ENCODE measurements at regions not wholly inside any gene's neighbourhood (a gene's known extent, or its start where the extent isn't known, plus 50 kb on each side); places are given as distances from the start of the nearest gene placed in this dataset.

DNA sequence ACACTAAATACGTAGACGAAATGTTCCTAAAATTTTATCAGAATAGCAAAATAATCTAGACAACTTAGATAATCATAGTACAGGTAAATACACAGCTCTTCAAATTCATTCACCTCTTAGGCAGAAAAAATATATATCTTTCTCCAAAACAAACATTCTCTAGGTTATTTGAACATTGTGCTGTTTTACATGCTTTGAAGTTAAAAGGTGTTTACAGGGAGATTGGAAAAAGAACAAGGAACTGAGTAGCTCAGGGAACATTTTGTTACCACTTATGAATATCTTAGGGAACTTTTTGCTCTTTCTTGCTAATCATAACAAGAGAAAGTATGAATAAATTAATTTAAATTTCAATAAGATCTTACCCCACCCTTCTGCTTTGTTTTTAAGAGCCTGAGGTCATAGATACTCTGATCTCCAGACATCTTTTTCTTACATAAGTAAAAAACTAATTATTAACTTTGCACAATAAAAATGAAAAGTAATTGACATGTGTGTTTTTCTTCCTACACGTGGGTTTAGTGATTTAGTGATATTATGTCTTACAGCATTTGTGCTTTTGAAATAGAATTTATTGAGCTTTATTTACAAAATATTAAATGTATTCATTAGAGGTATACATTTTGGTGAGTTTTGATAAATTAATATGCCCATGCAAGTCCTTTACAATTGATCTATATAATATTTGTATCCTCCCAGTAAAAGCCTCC is 1141.4 kb upstream of the EYS start:
- Histone ChIP-seq H3K27ac (no peak overlapping the region), H3K27me3 (replicated peaks; ENCODE audit: insufficient read depth) (no peaks in the 10 kb centered on the region)
- 43% methylated on average over 3 of the region's 3 CpGs for WGBS

GRCh38 chr6:66838764-66839163 is 1131.7 kb upstream of the EYS start:
- 82% methylated on average over 5 of the region's 5 CpGs for WGBS
- no peaks in the 10 kb centered on the region for H3K9me3 ChIP-seq
- no peaks in the 10 kb centered on the region for H3K4me1 ChIP-seq (replicated peaks)
- no peaks in the 10 kb centered on the region for H3K36me3 ChIP-seq
- H3K27ac ChIP-seq: no peak overlapping the region
- no peak overlapping the region for H3K4me3 ChIP-seq
- intact Hi-C loops (cut with DNase I): no loop called here
- no peak for DNase-seq (ENCODE audit: low spot score)
- TF ChIP-seq CTCF (IDR thresholded peaks at IDR 0.05): no peak
- TF ChIP-seq POLR2AphosphoS5 (IDR thresholded peaks at IDR 0.05): no peak
- TF ChIP-seq POLR2A (IDR thresholded peaks at IDR 0.05): no peak
- H3K27me3 ChIP-seq (replicated peaks; ENCODE audit: insufficient read depth): no peaks in the 10 kb centered on the region

More for the DNA sequence above, 1141.4 kb upstream of the EYS start:
- intact Hi-C loops (cut with DNase I): no loop called here
- no peak for DNase-seq (ENCODE audit: low spot score)
- H3K4me1 ChIP-seq (replicated peaks): no peaks in the 10 kb centered on the region
- TF ChIP-seq POLR2A (IDR thresholded peaks at IDR 0.05): no peak
- TF ChIP-seq POLR2AphosphoS5 (IDR thresholded peaks at IDR 0.05): no peak
- no peak for TF ChIP-seq CTCF (IDR thresholded peaks at IDR 0.05)
- H3K36me3 ChIP-seq: no peaks in the 10 kb centered on the region
- H3K4me3 ChIP-seq: no peak overlapping the region
- H3K9me3 ChIP-seq: no peaks in the 10 kb centered on the region

DNA sequence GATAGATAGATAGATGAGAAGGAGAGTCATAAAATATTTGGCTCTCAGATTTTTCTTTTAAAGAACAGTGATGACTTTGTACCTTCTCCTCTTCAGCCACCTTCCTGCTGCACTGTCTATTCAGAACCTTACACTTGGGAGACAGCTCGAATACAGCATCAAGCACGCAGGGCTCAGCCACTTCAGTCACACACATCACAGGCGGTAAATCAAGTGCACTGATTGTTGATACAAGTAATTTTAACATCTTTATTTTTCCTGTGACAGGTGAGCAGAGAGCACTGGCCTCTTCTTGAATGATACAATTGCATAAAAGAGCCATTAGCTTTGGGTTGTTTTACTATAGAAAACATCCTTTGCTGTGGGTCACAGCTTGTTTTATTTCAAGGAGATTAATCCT is 1118.5 kb upstream of the EYS start:
- no peak for TF ChIP-seq POLR2A (IDR thresholded peaks at IDR 0.05)
- TF ChIP-seq POLR2AphosphoS5 (IDR thresholded peaks at IDR 0.05): no peak
- no peak for TF ChIP-seq CTCF (IDR thresholded peaks at IDR 0.05)
- H3K9me3 ChIP-seq: no peaks in the 10 kb centered on the region
- H3K27ac ChIP-seq: no peak overlapping the region
- no peaks in the 10 kb centered on the region for H3K4me1 ChIP-seq (replicated peaks)
- no peak overlapping the region for H3K4me3 ChIP-seq
- no peaks in the 10 kb centered on the region for H3K27me3 ChIP-seq (replicated peaks; ENCODE audit: insufficient read depth)
- no peak for DNase-seq (ENCODE audit: low spot score)
- no peaks in the 10 kb centered on the region for H3K36me3 ChIP-seq
- intact Hi-C loops (cut with DNase I): no loop called here
- WGBS: 64% methylated on average over 3 of the region's 3 CpGs

- no peaks in the 10 kb centered on the region for H3K4me1 ChIP-seq (replicated peaks)
- TF ChIP-seq CTCF (IDR thresholded peaks at IDR 0.05) (no peak), POLR2A (IDR thresholded peaks at IDR 0.05) (no peak), POLR2AphosphoS5 (IDR thresholded peaks at IDR 0.05) (no peak)
- DNase-seq (ENCODE audit: low spot score): no peak
- H3K36me3 ChIP-seq: no peaks in the 10 kb centered on the region
- no peak overlapping the region for H3K4me3 ChIP-seq
- no peaks in the 10 kb centered on the region for H3K9me3 ChIP-seq
- intact Hi-C loops (cut with DNase I): no loop called here
- no peaks in the 10 kb centered on the region for H3K27me3 ChIP-seq (replicated peaks; ENCODE audit: insufficient read depth)
- no peak overlapping the region for H3K27ac ChIP-seq
- 54% methylated on average over 3 of the region's 3 CpGs for WGBS
Observed at GRCh38 chr6:66814156-66814555, 1107.1 kb upstream of the EYS start.

GRCh38 chr6:66808771-66809170 is 1101.7 kb upstream of the EYS start:
- H3K27ac ChIP-seq: no peak overlapping the region
- H3K4me3 ChIP-seq: no peak overlapping the region
- DNase-seq (ENCODE audit: low spot score): no peak
- intact Hi-C loops (cut with DNase I): no loop called here
- no peaks in the 10 kb centered on the region for H3K4me1 ChIP-seq (replicated peaks)
- H3K9me3 ChIP-seq: no peaks in the 10 kb centered on the region
- TF ChIP-seq POLR2A (IDR thresholded peaks at IDR 0.05) (no peak), POLR2AphosphoS5 (IDR thresholded peaks at IDR 0.05) (no peak), CTCF (IDR thresholded peaks at IDR 0.05) (no peak)
- 98% methylated on average over 1 of the region's 1 CpG for WGBS
- H3K36me3 ChIP-seq: no peaks in the 10 kb centered on the region
- H3K27me3 ChIP-seq (replicated peaks; ENCODE audit: insufficient read depth): no peaks in the 10 kb centered on the region

Measured in prostate gland (tissue), 2 donors.